AML-193 (cell line): ENCODE measurements at regions not wholly inside any gene's neighbourhood (a gene's known extent, or its start where the extent isn't known, plus 50 kb on each side); places are given as distances from the start of the nearest gene placed in this dataset.

Experiments used
- DNase-seq, 2 experiments: peaks; one replicate each; lab custom pipeline; 2025; lab: John Stamatoyannopoulos, UW

DNA sequence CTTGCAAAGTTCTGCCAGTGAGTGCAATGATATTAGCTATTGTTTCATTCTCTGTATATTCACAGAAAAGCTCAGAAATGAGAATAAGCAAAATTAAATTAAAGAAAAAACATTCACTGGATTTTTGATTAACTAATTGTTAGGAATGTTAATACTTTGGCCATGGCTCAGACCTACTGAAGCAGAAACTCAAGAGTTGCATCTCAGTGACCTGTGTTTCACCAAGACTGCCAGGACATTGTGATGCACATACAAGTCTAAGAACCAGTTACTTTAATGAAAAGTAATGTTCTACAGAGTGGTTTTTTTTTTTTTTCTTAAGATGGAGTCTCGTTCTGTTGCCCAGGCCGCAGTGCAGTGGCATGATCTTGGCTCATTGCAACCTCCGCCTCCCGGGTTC lies 464.9 kb upstream of the NMUR2 start:
- DNase-seq: no peak

DNA sequence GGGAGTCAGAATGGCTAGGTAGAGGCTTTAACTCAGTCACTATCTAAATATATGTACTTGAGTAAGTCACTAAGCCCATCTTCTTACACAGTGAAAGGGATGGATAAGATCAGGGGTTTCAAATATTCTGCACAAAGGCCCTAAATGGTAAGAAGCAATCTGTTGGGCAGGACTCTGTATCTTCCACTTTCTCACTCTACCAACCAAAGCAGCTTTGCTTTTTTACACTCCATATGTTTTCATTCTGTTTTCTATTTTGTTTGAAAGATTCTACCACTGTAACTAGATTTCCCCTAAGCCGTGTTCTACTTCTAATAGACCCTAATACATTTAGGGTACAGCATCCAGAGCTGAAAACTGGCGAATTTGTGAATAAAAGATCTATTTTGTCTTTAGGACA lies 477.5 kb upstream of the NMUR2 start:
- DNase-seq: no peak

DNA sequence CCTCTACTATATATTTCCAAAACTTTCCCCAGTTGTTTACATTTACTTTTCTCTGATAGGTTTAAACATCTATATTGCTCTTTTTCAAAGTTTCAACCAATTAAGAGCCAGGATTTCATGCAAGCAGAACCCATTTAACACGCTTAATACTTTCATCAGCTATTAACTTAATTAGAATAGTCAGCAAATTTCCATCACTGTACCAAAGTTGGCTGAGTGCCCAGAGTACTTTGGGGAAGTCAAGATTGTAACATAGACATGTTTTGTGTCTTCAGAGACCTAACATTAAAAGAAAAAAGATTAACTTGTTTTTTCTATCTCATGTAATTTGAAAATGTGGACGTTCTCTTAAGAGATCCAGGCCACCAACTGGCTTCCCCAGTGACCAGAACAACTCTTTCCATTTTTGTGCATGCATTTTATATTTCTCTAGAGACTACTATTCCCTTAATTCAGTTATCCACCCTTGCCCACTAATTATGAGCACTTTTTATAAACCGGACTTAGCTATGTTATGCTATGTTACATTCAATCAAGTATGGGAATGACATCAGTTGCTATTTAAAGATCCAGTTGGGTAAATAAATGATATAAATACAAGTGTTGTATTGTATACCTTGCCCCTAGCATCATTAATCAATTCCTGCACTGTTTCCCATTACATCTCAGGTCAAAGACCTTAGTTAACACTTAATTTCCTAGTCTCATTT lies 478.1 kb upstream of the NMUR2 start:
- no peak for DNase-seq

DNA sequence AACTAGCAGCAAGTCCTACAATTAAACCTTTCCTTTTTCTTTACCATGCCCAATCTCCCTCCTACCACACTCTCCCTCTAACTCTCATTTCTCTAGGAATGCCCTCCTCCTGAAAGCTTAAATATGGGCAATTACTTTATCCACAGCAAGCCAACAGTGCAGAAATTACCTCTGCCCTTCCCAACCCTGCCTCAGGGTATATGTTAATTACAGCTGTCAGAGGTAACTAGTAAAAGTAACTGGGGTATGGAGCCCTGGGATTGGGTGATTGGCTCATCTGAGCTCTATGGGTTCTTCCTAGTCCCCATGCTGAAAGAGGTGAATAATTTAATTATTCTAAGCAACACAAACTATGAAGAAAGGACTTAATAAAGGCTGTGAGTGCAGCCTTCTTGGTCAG lies 478.9 kb upstream of the NMUR2 start:
- no peak for DNase-seq

DNA sequence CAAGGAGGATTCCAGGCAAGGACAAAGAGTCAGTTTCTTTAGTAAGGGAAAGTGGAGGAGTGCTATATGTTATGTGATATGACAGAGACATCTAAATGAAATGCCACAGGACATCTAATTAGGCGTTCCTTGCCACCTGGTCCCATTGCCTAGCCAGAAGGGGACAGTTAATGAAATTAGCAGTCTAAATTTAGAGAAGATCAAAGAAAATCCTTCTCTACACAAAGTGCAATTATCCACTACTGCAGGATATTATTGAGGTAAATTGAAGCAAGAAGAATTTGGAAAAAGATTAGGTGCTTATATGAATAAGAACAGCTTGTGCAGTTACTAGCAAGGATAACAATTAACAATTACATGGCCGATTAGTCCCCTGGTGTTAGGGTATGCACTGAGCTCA lies 495.3 kb upstream of the NMUR2 start:
- DNase-seq: no peak

DNA sequence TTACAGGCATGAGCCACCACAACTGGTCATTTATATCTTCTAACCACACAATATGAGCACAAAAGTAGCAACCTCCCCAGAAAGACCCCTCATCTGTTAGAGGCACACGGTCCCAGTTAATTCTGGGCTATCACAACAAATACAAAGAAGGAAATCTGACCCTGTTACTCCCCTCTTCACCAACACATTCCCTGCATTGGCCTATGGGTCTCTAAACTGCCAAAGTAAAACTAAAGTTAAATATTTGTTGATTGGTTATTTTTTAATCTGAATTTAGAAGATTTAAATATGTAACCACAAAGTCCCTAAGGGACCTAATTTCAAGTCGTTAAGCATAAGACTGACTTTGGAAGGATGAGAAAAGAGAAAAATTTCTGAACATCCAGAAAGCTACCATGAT lies 496.7 kb upstream of the NMUR2 start:
- DNase-seq: no peak

DNA sequence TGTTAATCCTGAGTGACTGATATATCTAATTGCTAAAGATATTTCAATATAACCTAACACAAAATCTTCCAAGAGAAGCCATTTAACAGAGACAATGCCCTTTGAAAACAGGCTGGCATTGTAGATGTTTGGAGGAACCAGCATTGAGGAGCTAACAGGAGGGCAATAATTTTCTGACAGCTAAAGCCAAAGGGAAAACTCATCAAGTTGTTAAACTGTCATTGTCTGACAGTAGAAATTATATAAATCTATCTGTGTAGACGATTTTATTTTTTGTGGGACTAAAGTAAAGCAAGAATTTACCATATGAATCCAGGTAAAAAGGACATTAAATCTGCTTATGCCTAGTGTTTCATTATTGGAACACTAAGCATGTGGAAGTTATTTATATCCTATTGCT lies 500.2 kb upstream of the NMUR2 start:
- DNase-seq: no peak

DNA sequence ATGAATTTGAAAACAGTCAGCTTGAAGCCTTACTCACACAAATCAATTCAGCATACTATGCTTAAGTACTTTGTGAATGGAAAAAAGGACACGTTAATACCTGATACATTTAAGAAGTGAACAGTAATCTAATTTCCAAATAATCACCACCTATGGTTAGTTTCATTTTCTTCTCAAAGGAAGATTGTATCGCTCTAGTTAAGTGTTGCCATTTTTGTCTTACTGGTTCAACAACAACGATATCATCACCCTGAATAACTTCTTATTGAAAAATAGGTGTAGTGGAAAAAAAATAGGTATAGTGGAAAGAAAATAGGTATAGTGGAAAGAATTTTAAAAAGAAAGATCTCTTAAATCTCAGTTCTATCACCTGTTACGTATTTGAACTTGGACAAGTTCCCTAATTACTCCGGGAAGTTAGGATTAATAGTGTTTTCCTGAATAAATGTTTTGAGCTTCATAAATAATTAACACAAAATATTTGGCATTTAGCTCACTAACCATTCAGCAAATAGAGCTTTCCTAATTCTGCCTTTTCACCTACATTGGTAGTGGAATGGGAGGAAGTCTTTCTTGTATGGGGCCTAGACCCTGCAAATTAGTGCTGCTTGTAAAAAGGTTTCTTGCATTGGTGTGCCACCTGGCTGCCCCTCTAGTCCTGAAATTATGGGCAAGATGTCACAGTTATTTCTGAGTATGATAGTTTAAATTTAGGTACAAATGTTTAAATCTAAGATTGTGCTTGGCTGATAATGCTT lies 502.6 kb upstream of the NMUR2 start:
- no peak for DNase-seq

DNA sequence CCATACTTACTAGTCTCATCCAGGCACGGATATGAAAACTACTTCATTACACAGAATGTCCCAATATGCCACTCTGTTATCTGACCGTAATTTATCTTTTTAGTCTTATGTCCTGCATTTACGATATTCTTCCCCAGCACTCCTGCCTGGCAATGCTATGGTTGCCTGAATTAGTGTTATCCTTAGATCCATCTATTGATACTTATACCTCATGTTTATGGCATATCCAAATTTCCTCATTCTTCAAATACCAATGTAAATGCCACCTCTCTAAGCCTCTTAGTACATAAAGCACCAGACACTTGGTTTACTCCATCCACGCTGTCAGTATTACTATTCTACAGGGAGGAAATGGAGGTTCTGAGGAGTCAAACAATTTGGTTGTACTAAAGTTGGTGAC lies 507.8 kb upstream of the NMUR2 start:
- DNase-seq: no peak

DNA sequence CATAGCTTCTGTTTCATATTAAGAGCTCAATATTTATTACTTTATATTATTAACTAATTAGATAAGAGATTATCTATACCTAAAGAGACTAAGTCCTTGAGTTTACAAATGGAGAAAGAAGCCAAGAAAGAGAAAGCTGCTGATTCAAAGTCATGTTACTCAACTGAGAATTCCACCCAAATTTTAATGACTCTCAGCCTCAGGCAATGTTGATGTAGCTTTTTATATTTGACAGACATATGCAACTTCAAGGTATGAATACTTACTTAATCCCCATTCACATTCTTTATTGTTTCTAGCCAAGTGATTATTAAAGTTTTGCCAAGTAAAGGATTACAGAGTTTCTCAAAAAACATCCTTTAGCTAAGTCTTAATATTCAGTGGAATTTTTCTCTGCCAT lies 527.5 kb upstream of the NMUR2 start:
- no peak for DNase-seq

DNA sequence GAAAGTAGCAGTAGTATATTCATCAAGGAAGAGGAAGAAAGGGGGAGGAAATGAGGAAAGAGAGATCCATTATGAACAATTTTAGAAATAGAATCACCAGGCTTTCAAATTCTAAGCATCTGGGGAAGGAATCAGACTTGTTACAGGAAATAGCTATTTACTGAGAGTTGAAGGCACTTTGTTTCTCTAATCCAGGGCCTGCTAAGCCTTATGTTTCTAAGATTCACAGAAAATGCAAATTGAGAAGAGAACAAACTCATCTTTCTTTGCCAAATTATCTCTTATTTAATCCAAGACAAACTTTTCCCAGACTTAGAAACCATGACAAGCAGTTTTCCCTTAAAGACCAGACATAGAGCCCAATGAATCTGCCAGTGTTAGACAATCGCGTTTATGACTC lies 528.0 kb upstream of the NMUR2 start:
- DNase-seq: no peak

DNA sequence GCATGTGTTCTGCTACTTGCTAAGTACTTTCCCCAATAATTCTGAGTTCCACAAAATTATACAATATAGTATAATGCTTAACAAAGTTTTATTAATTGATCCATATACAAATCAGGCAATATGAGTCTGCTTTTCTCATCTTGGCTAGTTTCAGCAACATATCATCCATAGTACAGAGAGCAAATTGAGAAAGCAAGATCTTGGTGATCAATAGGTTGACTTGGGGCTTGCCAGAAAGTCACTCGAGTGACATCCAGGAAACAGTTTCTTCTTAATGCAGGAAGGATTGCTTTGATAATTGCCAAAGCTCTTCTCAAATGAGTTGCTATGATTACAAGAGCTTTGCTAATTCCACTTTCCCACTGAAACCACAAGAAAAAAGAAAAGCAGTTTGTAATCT lies 533.6 kb upstream of the NMUR2 start:
- no peak for DNase-seq

DNA sequence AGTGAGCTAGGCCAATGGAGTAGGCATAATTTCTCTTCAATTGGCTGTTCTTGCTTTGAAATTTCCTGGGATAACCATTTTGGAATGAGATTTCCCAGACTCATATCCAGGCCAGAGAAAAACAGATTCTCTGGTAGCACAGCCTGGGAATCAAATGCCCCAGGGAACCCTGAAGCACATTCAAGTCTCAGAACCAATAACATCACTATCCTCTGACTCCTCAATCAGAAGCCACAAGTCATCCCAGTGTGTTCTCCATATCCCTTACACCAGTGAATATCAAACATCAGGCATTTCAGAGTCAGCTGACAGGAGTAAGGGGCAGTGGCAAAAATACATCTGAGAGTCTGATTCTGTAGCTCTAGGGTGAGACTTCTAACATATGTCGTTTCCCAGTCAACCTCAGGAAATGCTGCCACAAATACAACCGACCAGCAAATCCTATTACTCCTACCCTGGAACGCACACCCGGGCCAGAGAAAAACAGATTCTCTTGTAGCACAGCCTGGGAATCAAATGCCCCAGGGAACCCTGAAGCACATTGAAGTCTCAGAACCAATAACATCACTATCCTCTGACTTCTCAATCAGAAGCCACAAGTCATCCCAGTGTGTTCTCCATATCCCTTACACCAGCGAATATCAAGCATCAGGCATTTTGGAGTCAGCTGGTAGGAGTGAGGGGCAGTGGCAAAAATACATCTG lies 537.7 kb upstream of the NMUR2 start:
- no peak for DNase-seq

DNA sequence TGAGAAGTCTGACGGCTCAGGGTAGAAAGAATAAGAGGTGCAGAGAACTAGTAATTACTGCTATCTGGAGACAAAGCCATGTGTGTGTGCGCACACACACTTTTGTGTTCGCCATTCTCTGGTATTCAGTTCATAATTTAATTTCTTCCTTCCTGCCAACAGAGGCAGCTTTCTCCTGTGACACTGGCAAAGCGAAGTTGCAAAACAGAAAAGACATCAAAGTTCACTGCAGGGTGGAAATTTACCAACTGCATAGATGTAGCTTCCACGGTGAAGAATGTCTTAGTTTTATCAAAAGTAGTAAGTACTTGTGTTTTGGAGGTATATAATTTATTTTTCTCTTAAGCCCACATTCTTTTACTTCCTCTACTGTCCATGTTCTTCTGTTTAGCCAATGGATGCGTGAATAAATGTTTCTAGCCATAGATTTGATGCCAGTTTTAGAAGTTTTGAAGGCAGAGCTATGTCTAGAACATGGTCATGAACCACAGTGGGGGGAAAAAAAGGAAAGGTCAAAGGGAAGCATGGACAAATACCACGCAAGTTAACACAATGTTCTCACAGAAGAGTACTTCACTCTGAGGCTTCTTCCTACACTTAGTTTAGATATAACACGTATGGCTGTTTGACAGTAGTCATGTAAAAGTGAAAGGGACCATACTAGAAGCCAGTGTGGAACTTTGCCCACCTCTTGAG lies 536.5 kb upstream of the GRIA1 start:
- DNase-seq: no peak

DNA sequence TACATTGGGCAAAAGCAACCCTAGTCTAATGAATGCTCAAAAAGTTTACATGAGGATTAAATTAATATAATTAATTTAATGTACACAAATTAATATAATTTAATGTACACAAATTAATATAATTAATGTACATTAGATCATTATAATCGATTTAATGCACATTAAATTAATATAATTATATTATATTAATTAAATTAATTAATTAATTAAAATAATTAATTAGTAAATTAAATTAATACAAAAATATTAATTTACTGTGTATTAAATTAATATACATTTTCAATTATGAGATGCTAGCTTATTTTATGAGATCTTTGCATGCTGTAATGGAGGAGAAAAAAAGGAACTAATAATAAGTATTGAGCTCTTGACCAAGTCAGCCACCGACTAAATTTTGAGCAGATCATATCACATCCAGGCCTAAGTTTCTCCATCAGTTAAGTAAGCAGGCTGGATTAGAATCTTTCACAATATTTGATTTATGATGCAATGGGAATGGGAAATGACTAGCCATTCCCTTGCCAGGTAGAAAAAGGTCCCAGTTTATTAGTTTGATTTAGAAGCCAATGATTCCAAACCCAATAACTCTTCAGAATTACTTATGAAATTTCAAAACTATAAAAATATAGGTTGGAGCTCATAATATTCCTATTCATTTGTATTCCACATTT lies 533.4 kb upstream of the GRIA1 start:
- no peak for DNase-seq

DNA sequence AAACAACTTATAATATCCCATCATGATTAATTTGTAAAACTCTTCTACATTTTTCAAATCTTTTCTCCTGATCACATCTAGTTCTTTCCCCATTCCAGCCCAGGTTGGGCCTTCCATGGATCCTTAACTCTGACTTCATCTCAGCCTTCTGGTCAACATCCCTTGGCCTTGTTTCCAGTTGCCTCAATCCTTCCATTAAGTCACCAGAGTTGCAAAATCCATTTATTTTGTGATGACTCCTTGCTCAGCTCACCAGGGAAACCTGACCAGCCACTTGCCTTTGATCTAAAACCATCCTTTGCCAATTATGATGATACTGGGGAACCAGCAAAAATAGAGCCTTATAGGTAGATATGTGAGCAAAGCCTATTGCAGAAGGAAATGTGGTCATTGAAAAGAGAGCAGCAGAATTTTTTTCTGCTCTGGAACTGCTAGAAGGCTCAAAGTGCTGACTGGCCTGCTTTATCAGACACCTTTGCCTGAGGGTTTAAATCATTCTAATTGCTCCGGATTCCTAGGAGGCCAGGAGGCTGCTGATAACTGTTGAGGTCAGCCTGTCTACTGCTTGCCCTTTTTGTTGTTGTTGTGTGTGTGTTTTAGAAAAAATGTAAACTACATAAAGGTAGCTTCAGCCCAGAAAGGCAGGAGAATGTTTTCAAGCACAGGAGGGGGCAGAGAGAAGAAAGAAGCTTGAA lies 512.2 kb upstream of the GRIA1 start:
- no peak for DNase-seq

DNA sequence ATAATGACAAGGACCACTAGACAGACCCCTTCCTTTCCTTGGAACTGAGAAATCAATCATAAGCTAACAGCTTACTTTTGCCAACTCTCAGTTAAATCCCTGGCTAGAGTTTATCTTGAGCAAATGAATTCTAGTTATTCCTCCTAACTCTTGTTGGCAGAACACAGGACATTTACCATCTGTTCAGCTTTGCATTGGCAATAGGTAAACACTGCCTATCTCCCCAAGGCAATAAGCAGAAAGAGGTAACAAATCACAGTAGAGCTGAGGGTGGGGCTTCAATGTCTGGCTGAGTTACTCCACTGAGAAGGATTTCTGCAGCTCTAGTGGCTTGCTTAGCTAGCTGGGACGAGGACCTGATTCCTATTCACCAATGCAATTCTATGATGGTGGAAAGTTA lies 503.3 kb upstream of the GRIA1 start:
- DNase-seq: no peak

DNA sequence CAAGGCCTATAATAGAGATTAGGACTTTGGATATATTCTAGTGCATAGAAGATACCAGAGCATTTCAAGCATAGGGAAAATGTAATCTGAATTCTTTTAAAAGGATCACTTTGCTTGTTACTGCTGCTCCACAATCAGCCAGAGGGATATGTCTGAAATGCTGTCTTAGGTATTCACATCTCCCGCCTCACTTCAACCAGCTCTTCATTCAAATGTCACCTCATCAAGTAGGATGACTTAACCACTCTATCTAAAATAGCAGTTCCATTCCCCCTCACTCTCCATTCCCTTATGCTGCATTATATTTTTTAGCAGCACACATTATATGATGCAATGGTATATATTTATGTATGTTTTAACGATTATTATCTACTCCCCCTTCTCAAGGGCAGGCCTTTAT lies 500.3 kb upstream of the GRIA1 start:
- no peak for DNase-seq

DNA sequence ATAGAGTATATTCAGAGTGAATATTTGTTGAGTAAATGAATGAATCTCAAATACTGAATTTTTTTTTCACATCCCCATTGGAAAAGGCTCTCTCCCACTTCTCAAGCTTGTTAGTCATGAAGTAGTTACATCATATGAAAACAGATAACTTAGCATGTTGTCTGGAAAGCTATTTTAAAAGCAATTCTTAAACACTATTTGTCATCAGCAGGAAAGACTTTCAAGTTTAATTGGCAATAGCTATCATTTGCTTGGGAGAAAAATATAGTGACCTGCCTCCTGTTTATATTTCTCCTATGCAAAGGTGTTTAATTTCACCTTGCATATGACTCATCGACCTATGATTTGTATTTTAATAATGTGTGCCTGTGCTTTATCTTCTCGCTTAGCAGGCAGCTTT lies 499.8 kb upstream of the GRIA1 start:
- DNase-seq: no peak

DNA sequence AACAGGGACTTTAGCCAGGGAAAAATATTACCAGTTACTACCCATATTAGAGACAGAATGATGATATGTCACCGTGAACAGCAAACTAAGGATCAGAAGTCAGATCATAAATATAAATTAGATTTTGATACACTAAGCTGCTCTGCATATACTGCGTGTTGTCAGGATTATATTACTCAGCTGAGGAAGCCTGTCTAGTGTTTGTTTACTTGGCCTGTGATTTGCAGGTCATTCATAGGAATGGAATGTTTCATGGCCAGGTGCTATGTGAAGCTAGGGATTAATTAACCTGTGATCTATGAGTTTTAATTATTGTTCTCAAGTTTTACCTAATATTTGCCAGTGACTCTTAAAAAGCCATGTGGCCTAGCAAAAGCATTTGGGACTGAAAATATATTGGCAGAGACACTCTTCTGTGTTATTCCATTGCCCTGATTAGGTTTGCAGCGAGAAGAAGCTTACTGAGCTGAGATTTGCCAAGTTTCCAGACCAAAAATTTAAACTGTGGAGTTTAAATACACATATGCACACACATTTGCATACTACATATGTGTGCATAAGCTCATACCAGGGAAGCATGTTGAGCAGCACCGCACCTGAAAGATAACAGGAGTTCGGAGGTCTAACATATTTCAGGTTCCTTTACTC lies 496.3 kb upstream of the GRIA1 start:
- DNase-seq: no peak

DNA sequence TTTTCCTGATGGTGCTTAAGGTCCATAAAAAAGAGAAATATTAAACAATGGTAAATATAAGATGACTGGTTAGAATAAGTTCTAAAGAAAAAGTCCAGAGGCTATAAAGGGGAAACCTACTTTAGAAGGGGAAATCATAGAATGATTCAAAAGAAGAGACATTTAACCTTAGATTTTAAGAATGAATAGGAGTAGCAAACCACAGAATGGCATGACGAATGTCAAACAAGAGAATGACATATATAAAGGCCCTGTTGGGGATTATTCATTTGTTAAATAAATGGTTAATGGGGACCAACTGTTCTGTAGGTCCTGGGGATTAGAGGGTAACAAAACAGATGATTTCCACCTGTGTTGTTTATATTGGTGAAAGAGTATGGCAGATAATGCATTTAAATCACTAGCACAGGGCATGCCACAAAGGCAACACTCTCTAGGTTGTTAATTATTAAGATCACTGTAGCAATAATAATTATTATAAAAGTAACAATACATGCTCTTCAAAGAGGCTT lies 495.2 kb upstream of the GRIA1 start:
- DNase-seq: no peak
